Stimulated activated CD8-positive, alpha-beta memory T cell treated with anti-CD3 and anti-CD28 coated beads, Interleukin-2, amount 100 ng/mL, for 1 hour (primary cell): ENCODE measurements at regions not wholly inside any gene's neighbourhood (a gene's known extent, or its start where the extent isn't known, plus 50 kb on each side); places are given as distances from the start of the nearest gene placed in this dataset.
"Not testable (repeated sequence)": the region's sequence is repeated elsewhere in the genome, so short reads cannot be mapped to it uniquely, and the experiment has no call there.

Experiments used
- DNase-seq, 2 donors: peaks; one replicate each; pipeline ENCODE4 v3.0.0-alpha.2; 2020; ENCODE audit warnings: low read depth in 2 of 2

- DNase-seq = no peak
These were observed 98.2 kb upstream of the CHORDC1 start for GRCh38 chr11:90321018-90321417.

DNA sequence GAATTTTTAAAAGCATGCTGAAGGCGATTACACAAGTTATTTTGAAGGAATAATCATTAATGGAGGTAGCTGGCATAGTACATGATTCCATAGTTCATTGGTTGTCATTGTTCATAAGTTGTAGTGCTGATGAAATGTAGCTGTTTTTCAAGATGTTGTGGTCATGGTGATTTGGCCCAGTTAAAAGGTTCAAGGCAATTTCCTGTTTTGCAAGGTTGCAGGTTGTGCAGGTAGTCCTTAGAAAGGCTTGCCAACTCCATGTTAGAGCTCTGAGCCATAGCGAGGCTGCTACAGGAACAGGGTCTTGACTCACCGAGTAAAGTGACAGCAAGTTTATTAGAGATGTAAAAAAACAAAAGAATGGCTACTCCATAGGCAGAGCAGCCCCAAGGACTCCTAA is 95.8 kb upstream of the CHORDC1 start:
- DNase-seq = no peak

DNA sequence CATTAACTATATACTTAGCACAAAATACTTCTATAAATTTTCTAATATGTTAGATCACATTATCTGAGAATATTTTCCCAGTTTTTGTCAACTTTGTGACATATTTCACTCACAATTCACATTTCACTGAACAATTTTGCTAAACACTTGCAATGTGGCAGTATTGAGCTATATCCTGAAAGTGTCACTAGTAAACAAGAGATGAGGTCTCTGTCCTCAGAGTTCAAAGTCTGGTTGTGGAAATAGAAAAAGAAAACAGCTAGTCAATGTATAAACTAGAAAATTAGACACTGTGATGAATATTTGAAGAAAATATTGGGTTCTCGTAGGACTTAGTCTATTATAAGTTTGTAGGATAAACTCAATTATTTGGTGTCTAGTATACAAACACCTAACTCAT is 87.4 kb upstream of the CHORDC1 start:
- DNase-seq = no peak

GRCh38 chr11:90309693-90310092 is 86.8 kb upstream of the CHORDC1 start:
- no peak for DNase-seq

DNA sequence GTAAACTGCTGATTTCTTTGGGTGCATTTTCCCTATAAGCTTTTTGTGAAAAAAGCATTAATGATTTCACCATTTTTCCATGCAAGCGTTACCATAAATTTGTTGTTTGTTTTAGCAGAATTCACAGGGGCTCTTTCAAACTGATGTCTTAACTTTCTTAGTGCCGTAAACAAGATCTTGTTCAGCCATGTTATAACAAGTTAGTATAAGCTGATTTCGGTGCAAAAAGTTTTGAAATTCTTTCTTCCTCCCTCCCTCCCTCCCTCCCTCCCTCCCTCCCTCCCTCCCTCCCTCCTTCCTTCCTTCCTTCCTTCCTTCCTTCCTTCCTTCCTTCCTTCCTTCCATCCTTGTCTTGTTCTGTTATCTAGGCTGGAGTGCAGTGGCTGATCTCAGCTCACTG is 71.7 kb upstream of the CHORDC1 start:
- DNase-seq = no peak

- no peak for DNase-seq
These were observed 71.2 kb upstream of the CHORDC1 start for GRCh38 chr11:90294091-90294490.

DNA sequence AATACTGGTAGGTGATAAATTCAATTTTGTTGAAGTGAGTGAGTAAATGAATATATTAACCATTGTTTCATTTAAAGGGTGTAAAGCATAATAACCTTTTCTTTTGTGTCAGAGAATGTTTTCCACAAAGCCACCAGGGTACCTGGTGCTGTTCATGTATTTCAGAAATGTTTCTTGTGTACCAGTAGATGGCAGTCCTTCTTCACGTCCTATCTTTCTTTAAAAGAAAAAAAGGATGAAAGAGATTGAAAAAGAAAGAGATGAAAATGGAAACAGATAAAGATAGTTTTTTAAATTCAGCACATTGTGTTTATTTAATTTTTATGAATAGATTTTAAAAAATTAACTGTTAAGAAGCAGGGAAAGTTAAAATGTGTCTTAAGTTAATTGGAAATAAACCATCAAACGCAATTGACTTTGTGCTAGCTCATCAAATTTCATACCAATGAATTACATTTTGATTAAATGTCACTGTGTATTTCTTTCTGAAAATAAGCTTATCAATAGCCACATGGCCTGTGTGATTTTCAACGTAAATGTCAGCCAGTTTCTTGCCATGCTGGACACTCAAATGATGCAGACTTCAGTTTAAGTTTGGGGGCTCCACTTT is 65.5 kb upstream of the CHORDC1 start:
- no peak for DNase-seq

GRCh38 chr11:90286640-90287039 is 63.8 kb upstream of the CHORDC1 start:
- DNase-seq = no peak

GRCh38 chr11:90284171-90284570 is 61.3 kb upstream of the CHORDC1 start:
- DNase-seq = no peak

GRCh38 chr11:90282551-90283071 is 59.8 kb upstream of the CHORDC1 start:
- not testable (repeated sequence) for DNase-seq

- no peak for DNase-seq
These were observed 51.5 kb upstream of the CHORDC1 start for GRCh38 chr11:90274362-90274761.
